ENCODE measurements at regions not wholly inside any gene's neighbourhood (a gene's known extent, or its start where the extent isn't known, plus 50 kb on each side); places are given as distances from the start of the nearest gene placed in this dataset.

DNA sequence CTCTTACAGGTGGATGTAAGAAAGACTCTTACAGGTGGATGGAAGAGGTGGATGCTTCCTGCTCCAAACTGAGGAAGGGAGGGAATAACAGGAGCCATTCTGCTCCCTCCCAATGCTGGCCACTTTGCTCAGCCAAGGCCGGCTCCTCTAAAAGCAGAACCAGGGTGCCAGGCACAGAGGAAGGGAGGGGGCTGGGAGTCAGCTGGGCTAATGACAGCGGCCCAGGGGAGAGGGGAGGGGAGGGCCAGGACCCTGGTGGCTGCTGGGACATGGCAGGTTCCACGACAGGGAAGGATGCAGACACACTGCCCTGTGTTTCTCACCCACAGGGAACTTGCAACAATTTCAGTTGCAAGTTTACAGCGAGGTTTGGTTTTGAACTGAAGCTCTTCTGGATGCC, 173.4 kb downstream of the ANAPC1 start:
- no peak for TF ChIP-seq POLR2AphosphoS5 (IDR thresholded peaks at IDR 0.05)
- TF ChIP-seq, protein P1, sequence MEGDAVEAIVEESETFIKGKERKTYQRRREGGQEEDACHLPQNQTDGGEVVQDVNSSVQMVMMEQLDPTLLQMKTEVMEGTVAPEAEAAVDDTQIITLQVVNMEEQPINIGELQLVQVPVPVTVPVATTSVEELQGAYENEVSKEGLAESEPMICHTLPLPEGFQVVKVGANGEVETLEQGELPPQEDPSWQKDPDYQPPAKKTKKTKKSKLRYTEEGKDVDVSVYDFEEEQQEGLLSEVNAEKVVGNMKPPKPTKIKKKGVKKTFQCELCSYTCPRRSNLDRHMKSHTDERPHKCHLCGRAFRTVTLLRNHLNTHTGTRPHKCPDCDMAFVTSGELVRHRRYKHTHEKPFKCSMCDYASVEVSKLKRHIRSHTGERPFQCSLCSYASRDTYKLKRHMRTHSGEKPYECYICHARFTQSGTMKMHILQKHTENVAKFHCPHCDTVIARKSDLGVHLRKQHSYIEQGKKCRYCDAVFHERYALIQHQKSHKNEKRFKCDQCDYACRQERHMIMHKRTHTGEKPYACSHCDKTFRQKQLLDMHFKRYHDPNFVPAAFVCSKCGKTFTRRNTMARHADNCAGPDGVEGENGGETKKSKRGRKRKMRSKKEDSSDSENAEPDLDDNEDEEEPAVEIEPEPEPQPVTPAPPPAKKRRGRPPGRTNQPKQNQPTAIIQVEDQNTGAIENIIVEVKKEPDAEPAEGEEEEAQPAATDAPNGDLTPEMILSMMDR (IDR thresholded peaks at IDR 0.05), result no peak
- no peak for TF ChIP-seq POLR2A (IDR thresholded peaks at IDR 0.05)
- TF ChIP-seq EP300 (IDR thresholded peaks at IDR 0.05), result no peak

Measured in gastroesophageal sphincter (tissue), 3 donors.